GM19468 (cell line): ENCODE measurements at regions not wholly inside any gene's neighbourhood (a gene's known extent, or its start where the extent isn't known, plus 50 kb on each side); places are given as distances from the start of the nearest gene placed in this dataset.

Source experiments
- ATAC-seq: cut with Tn5 transposase; IDR thresholded peaks from one replicate; pipeline ENCODE4 v1.9.1; 2021; ENCODE audit warnings: mild to moderate bottlenecking, moderate library complexity, moderate number of reproducible peaks; ENCODE audit not compliant: unreplicated experiment; ENCODE audit errors: extremely low read depth

GRCh38 chr10:7479861-7480598 lies 69.2 kb upstream of the SFMBT2 start:
- ATAC-seq: no peak

GRCh38 chr10:7478727-7479457 lies 68.1 kb upstream of the SFMBT2 start:
- ATAC-seq: no peak

GRCh38 chr10:7477538-7478334 lies 66.9 kb upstream of the SFMBT2 start:
- ATAC-seq: no peak

GRCh38 chr10:7475939-7476338 lies 65.1 kb upstream of the SFMBT2 start:
- ATAC-seq: no peak

GRCh38 chr10:7475046-7475911 lies 64.4 kb upstream of the SFMBT2 start:
- no peak for ATAC-seq

GRCh38 chr10:7474388-7474787 lies 63.6 kb upstream of the SFMBT2 start:
- ATAC-seq: no peak

- ATAC-seq: no peak
These were observed 62.6 kb upstream of the SFMBT2 start for GRCh38 chr10:7473474-7473873.

- peak; percentile 84 for ATAC-seq
These were observed 61.0 kb upstream of the SFMBT2 start for GRCh38 chr10:7471720-7472367.

GRCh38 chr10:7470371-7470770 lies 59.5 kb upstream of the SFMBT2 start:
- no peak for ATAC-seq

GRCh38 chr10:7467031-7467667 lies 56.3 kb upstream of the SFMBT2 start:
- ATAC-seq: no peak

GRCh38 chr10:7464691-7465090 lies 53.9 kb upstream of the SFMBT2 start:
- ATAC-seq: no peak
